AG04450 (cell line): ENCODE measurements at regions not wholly inside any gene's neighbourhood (a gene's known extent, or its start where the extent isn't known, plus 50 kb on each side); places are given as distances from the start of the nearest gene placed in this dataset.

Experiments
- CTCF ChIA-PET: fragments of 300-600, 350-600 bp; formaldehyde crosslinking; extraction: SDS; loops from one replicate; lab custom pipeline; 2022; ENCODE audit warnings: antibody characterized with exemption, inconsistent platforms; lab: Charles Lee
- POLR2A ChIA-PET: fragments of 350-600 bp; formaldehyde crosslinking; extraction: SDS; loops from one replicate; lab custom pipeline; 2021; ENCODE audit warnings: antibody characterized with exemption, inconsistent platforms; lab: Yijun Ruan, JAX
- DNase-seq: peaks from one replicate; pipeline ENCODE4 v3.0.0-alpha.2; 2011; ENCODE audit warnings: low read depth, low spot score
- H3K27ac ChIP-seq: one replicate; pipeline ENCODE4 v1.5.1; 2012; ENCODE audit warnings: low read depth, low read length, control low read depth
- H3K27me3 ChIP-seq: one replicate; pipeline ENCODE4 v1.6.0; 2012; ENCODE audit warnings: low read length; ENCODE audit not compliant: control insufficient read depth, insufficient read depth
- H3K4me3 ChIP-seq: 2 replicates; pipeline ENCODE4 v1.5.1; 2011; ENCODE audit warnings: mild to moderate bottlenecking, low read depth, low read length, control low read depth
- H3K9me3 ChIP-seq: 2 replicates; pipeline ENCODE4 v1.5.1; 2012; ENCODE audit warnings: low read length; ENCODE audit not compliant: control insufficient read depth, insufficient read depth
- CTCF ChIP-seq: IDR thresholded peaks from 2 replicates; pipeline ENCODE4 v1.5.1; 2011; ENCODE audit warnings: low read depth, low read length, control low read depth, inconsistent platforms

- DNase-seq, result no peak
- Histone ChIP-seq H3K27ac (no peak overlapping the region), H3K4me3 (no peak overlapping the region), H3K27me3 (no peaks in the 10 kb centered on the region), H3K9me3 (no peaks in the 10 kb centered on the region; the same call in 1 of the 2 replicates)
- POLR2A ChIA-PET, result no interaction called here
- CTCF ChIA-PET, result interaction anchor here (0.7 kb wide), 1 partner anchor 20 kb away, joined by 3 read pairs; no protein-coding TSS in a partner anchor
- no peak for TF ChIP-seq CTCF
Measured at GRCh38 chr5:124865603-124866354, 119.3 kb upstream of the ZNF608 start.

GRCh38 chr5:124866355-124867136 is 120.1 kb upstream of the ZNF608 start:
- ChIA-PET CTCF (interaction anchor here (0.6 to 0.7 kb wide), 2 partner anchors 19 to 70 kb away, joined by 3 read pairs; no protein-coding TSS in a partner anchor), POLR2A (no interaction called here)
- H3K27me3 ChIP-seq, result no peaks in the 10 kb centered on the region
- H3K27ac ChIP-seq, result no peak overlapping the region
- TF ChIP-seq CTCF, result no peak
- no peaks in the 10 kb centered on the region; the same call in 1 of the 2 replicates for H3K9me3 ChIP-seq
- H3K4me3 ChIP-seq, result no peak overlapping the region
- no peak for DNase-seq

GRCh38 chr5:124867137-124867704 is 120.8 kb upstream of the ZNF608 start:
- POLR2A ChIA-PET, result no interaction called here
- no peak overlapping the region for H3K4me3 ChIP-seq
- DNase-seq, result no peak
- H3K27ac ChIP-seq, result no peak overlapping the region
- TF ChIP-seq CTCF, result no peak
- H3K9me3 ChIP-seq, result no peaks in the 10 kb centered on the region; the same call in 1 of the 2 replicates
- CTCF ChIA-PET, result interaction anchor here (0.6 kb wide), 1 partner anchor 71 kb away, joined by 3 read pairs; no protein-coding TSS in a partner anchor
- no peaks in the 10 kb centered on the region for H3K27me3 ChIP-seq

- no peak overlapping the region for H3K4me3 ChIP-seq
- DNase-seq, result no peak
- TF ChIP-seq CTCF, result no peak
- no peaks in the 10 kb centered on the region; the same call in 1 of the 2 replicates for H3K9me3 ChIP-seq
- POLR2A ChIA-PET, result no interaction called here
- H3K27ac ChIP-seq, result no peak overlapping the region
- CTCF ChIA-PET, result no interaction called here
- H3K27me3 ChIP-seq, result no peaks in the 10 kb centered on the region
Measured at GRCh38 chr5:124868676-124869075, 122.2 kb upstream of the ZNF608 start.
